GM21381 (cell line): ENCODE measurements at regions not wholly inside any gene's neighbourhood (a gene's known extent, or its start where the extent isn't known, plus 50 kb on each side); places are given as distances from the start of the nearest gene placed in this dataset.
"Not testable (repeated sequence)": the region's sequence is repeated elsewhere in the genome, so short reads cannot be mapped to it uniquely, and the experiment has no call there.

Experiments used
- ATAC-seq: cut with Tn5 transposase; IDR thresholded peaks from one replicate; pipeline ENCODE4 v1.9.1; 2021; ENCODE audit warnings: mild to moderate bottlenecking, moderate library complexity; ENCODE audit not compliant: unreplicated experiment

- ATAC-seq, result no peak
These were observed 129.7 kb downstream of the PLCE1 start for GRCh38 chr10:94123258-94123995.

GRCh38 chr10:94124147-94124546 is 130.4 kb downstream of the PLCE1 start:
- not testable (repeated sequence) for ATAC-seq

- not testable (repeated sequence) for ATAC-seq
These were observed 131.5 kb downstream of the PLCE1 start for GRCh38 chr10:94125268-94125667.

GRCh38 chr10:94125856-94126255 is 132.1 kb downstream of the PLCE1 start:
- ATAC-seq, result no peak

GRCh38 chr10:94129393-94130130 is 135.8 kb downstream of the PLCE1 start:
- ATAC-seq, result no peak

GRCh38 chr10:94131885-94132284 is 138.2 kb downstream of the PLCE1 start:
- no peak for ATAC-seq

- no peak for ATAC-seq
These were observed 139.5 kb downstream of the PLCE1 start for GRCh38 chr10:94133239-94133638.

GRCh38 chr10:94137747-94138146 is 144.0 kb downstream of the PLCE1 start:
- ATAC-seq, result no peak

- no peak for ATAC-seq
These were observed 144.7 kb downstream of the PLCE1 start for GRCh38 chr10:94138391-94138790.

- ATAC-seq, result no peak
These were observed 149.5 kb downstream of the PLCE1 start for GRCh38 chr10:94143261-94143660.

GRCh38 chr10:94146313-94146712 is 152.6 kb downstream of the PLCE1 start:
- ATAC-seq, result no peak

- no peak for ATAC-seq
These were observed 153.0 kb downstream of the PLCE1 start for GRCh38 chr10:94146746-94147145.

- no peak for ATAC-seq
These were observed 156.0 kb downstream of the PLCE1 start for GRCh38 chr10:94149702-94150101.

GRCh38 chr10:94150541-94151184 is 156.9 kb downstream of the PLCE1 start:
- no peak for ATAC-seq

- ATAC-seq, result no peak
These were observed 162.1 kb downstream of the PLCE1 start for GRCh38 chr10:94155722-94156271.

- no peak for ATAC-seq
These were observed 162.7 kb downstream of the PLCE1 start for GRCh38 chr10:94156453-94156852.

- ATAC-seq, result not testable (repeated sequence)
These were observed 171.5 kb downstream of the PLCE1 start for GRCh38 chr10:94165158-94165611.

GRCh38 chr10:94172332-94172731 is 178.6 kb downstream of the PLCE1 start:
- no peak for ATAC-seq

GRCh38 chr10:94173594-94173993 is 179.9 kb downstream of the PLCE1 start:
- ATAC-seq, result no peak

GRCh38 chr10:94174838-94175237 is 181.1 kb downstream of the PLCE1 start:
- ATAC-seq, result no peak

GRCh38 chr10:94178475-94179253 is 184.1 kb downstream of the NOC3L start:
- no peak for ATAC-seq
